Liver (tissue), 8 donors: ENCODE measurements at regions not wholly inside any gene's neighbourhood (a gene's known extent, or its start where the extent isn't known, plus 50 kb on each side); places are given as distances from the start of the nearest gene placed in this dataset.

Source experiments
- DNase-seq: peaks from one replicate; pipeline ENCODE4 v3.0.0-alpha.2; 2017; ENCODE audit warnings: low spot score
- H3K27ac ChIP-seq, 2 donors: one replicate each; pipeline ENCODE4 v1.7.0; 2013; ENCODE audit warnings: inconsistent platforms in 2 of 2, low read length in 2 of 2, control low read depth in 1 of 2, low read depth in 1 of 2, mild to moderate bottlenecking in 1 of 2
- H3K27me3 ChIP-seq, 4 donors: one replicate each; pipeline versions ENCODE4 v1.6.1 to v1.7.0; 2013; ENCODE audit warnings: low read length in 3 of 4, inconsistent platforms in 1 of 4, mild to moderate bottlenecking in 1 of 4, moderate library complexity in 1 of 4; ENCODE audit not compliant: control insufficient read depth in 4 of 4, insufficient read depth in 4 of 4
- H3K36me3 ChIP-seq, 4 donors: one replicate each; pipeline versions ENCODE4 v1.6.1 to v1.7.0; 2013; ENCODE audit warnings: low read length in 3 of 4, mild to moderate bottlenecking in 3 of 4, low read depth in 1 of 4, moderate library complexity in 1 of 4; ENCODE audit not compliant: control insufficient read depth in 4 of 4, insufficient read depth in 3 of 4
- H3K4me1 ChIP-seq, 4 donors: one replicate each; pipeline versions ENCODE4 v1.6.1 to v1.7.0; 2013; ENCODE audit warnings: low read length in 3 of 4, mild to moderate bottlenecking in 3 of 4, moderate library complexity in 1 of 4; ENCODE audit not compliant: control insufficient read depth in 4 of 4, insufficient read depth in 4 of 4
- H3K4me3 ChIP-seq, 3 donors: one replicate each; pipeline versions ENCODE4 v1.6.1 to v1.7.0; 2013; ENCODE audit warnings: low read length in 3 of 3, control low read depth in 1 of 3, low read depth in 1 of 3, mild to moderate bottlenecking in 1 of 3
- H3K9ac ChIP-seq, 2 donors: one replicate each; pipeline ENCODE4 v1.7.0; 2013; ENCODE audit warnings: low read length in 2 of 2, mild to moderate bottlenecking in 2 of 2, moderate library complexity in 2 of 2, control low read depth in 1 of 2, low read depth in 1 of 2
- H3K9me3 ChIP-seq, 4 donors: one replicate each; pipeline versions ENCODE4 v1.6.1 to v1.7.0; 2013; ENCODE audit warnings: low read length in 3 of 4; ENCODE audit not compliant: control insufficient read depth in 4 of 4
- ATF3 ChIP-seq: IDR thresholded peaks from 2 replicates; pipeline ENCODE4 v1.6.1; 2016; ENCODE audit warnings: antibody characterized with exemption
- CTCF ChIP-seq: fragments of 150-350 bp; IDR thresholded peaks from 2 replicates; pipeline ENCODE4 v1.5.1; 2017; ENCODE audit warnings: improper control_type of control experiment, low read depth, low read length; ENCODE audit not compliant: missing input control
- EGR1 ChIP-seq, 2 donors: IDR thresholded peaks; 2 replicates each; pipeline ENCODE4 v1.6.1; 2016 to 2018; ENCODE audit warnings: antibody characterized with exemption in 2 of 2, low read depth in 2 of 2
- FOXA1 ChIP-seq: IDR thresholded peaks from 2 replicates; pipeline ENCODE4 v1.6.1; 2016; ENCODE audit warnings: antibody characterized with exemption
- FOXA2 ChIP-seq: IDR thresholded peaks from 2 replicates; pipeline ENCODE4 v1.6.1; 2016; ENCODE audit warnings: antibody characterized with exemption
- GABPA ChIP-seq, 2 donors: IDR thresholded peaks in 1 of 2; conservative IDR thresholded peaks in 1 of 2; 2 replicates each; pipeline ENCODE4 v1.6.1; 2016; ENCODE audit warnings: antibody characterized with exemption in 2 of 2, mild to moderate bottlenecking in 1 of 2, moderate library complexity in 1 of 2
- HNF4A ChIP-seq, 2 donors: conservative IDR thresholded peaks; 2 replicates each; pipeline ENCODE4 v1.6.1; 2016; ENCODE audit warnings: antibody characterized with exemption in 2 of 2, mild to moderate bottlenecking in 2 of 2
- HNF4G ChIP-seq: IDR thresholded peaks from 2 replicates; pipeline ENCODE4 v1.6.1; 2016; ENCODE audit warnings: antibody characterized with exemption
- JUND ChIP-seq, 2 donors: IDR thresholded peaks; 2 replicates each; pipeline ENCODE4 v1.6.1; 2016; ENCODE audit warnings: antibody characterized with exemption in 2 of 2
- NR2F2 ChIP-seq: IDR thresholded peaks from 2 replicates; pipeline ENCODE4 v1.6.1; 2016; ENCODE audit warnings: antibody characterized with exemption
- RAD21 ChIP-seq, 2 donors: IDR thresholded peaks; 2 replicates each; pipeline ENCODE4 v1.6.1; 2016; ENCODE audit warnings: antibody characterized with exemption in 2 of 2, mild to moderate bottlenecking in 2 of 2
- REST ChIP-seq: IDR thresholded peaks from 2 replicates; pipeline ENCODE4 v1.6.1; 2016; ENCODE audit warnings: antibody characterized with exemption, mild to moderate bottlenecking
- RXRA ChIP-seq, 2 donors: IDR thresholded peaks; 2 replicates each; pipeline ENCODE4 v1.6.1; 2017 to 2018; ENCODE audit warnings: antibody characterized with exemption in 2 of 2, mild to moderate bottlenecking in 1 of 2
- SP1 ChIP-seq: IDR thresholded peaks from 2 replicates; pipeline ENCODE4 v1.6.1; 2018; ENCODE audit warnings: antibody characterized with exemption, mild to moderate bottlenecking
- TAF1 ChIP-seq: conservative IDR thresholded peaks from 2 replicates; pipeline ENCODE4 v1.6.1; 2016; ENCODE audit warnings: antibody characterized with exemption, mild to moderate bottlenecking
- YY1 ChIP-seq: IDR thresholded peaks from 2 replicates; pipeline ENCODE4 v1.6.1; 2016; ENCODE audit warnings: antibody characterized with exemption, mild to moderate bottlenecking
- ZBTB33 ChIP-seq: IDR thresholded peaks from 2 replicates; pipeline ENCODE4 v1.6.1; 2016; ENCODE audit warnings: antibody characterized with exemption
- whole genome bisulfite sequencing: extraction: QIAGEN DNeasy Blood & Tissue Kit; methylation state at CpG from one replicate; pipeline ENCODE4 v1.1.7; 2013; 5-methylcytosine and 5-hydroxymethylcytosine counted together
- TF ChIP-seq, protein P1 (sequence below): IDR thresholded peaks from 2 replicates; pipeline ENCODE4 v1.6.1; 2016; ENCODE audit warnings: antibody characterized with exemption
- donor health status: healthy.
- donor health status: healthy.
- donor health status: healthy.
- donor health status: healthy.
- donor health status: healthy.

GRCh38 chr15:27686971-27687370, 412.1 kb downstream of the OCA2 start:
- no peaks in the 10 kb centered on the region for H3K36me3 ChIP-seq
- H3K4me1 ChIP-seq, result no peaks in the 10 kb centered on the region
- no peak for DNase-seq
- WGBS, result 75% methylated on average over 7 of the region's 7 CpGs
- no peak overlapping the region for H3K27ac ChIP-seq
- H3K27me3 ChIP-seq, result no peaks in the 10 kb centered on the region
- H3K9ac ChIP-seq, result no peak overlapping the region
- TF ChIP-seq NR2F2 (no peak), JUND (IDR thresholded peaks at IDR 0.05) (no peak), SP1 (no peak), YY1 (no peak), HNF4G (no peak), HNF4A (conservative IDR thresholded peaks at IDR 0.05) (no peak)
- TF ChIP-seq, protein P1, sequence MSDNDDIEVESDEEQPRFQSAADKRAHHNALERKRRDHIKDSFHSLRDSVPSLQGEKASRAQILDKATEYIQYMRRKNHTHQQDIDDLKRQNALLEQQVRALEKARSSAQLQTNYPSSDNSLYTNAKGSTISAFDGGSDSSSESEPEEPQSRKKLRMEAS, result no peak
- no peak overlapping the region for H3K4me3 ChIP-seq
- no peaks in the 10 kb centered on the region for H3K9me3 ChIP-seq

DNA sequence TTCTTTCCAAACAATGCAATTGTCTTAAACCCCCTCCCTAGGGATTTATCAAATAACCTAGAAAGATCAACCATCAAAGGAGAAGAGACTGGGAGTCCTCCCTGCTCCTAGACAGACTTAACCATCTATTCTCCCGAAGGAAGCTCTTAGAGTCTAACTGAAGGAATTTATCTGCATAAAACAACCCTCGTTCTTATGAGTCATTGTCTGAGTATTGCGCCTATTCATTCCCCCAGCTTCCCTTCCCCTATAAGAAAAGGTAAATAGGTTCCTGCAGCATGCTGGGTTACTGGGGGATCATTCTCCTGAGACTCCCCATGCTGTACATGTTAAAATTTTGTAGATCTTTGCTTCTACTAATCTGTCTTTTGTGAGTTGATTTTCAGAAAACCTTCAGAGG, 412.7 kb downstream of the OCA2 start:
- Histone ChIP-seq H3K4me1 (no peaks in the 10 kb centered on the region), H3K36me3 (no peaks in the 10 kb centered on the region), H3K27ac (no peak overlapping the region), H3K4me3 (no peak overlapping the region), H3K9ac (no peak overlapping the region), H3K9me3 (no peaks in the 10 kb centered on the region), H3K27me3 (no peaks in the 10 kb centered on the region)
- TF ChIP-seq GABPA (IDR thresholded peaks at IDR 0.05 in 1 of 2, conservative IDR thresholded peaks at IDR 0.05 in 1 of 2) (no peak), SP1 (no peak), EGR1 (IDR thresholded peaks at IDR 0.05; ENCODE audit: low read depth in 2 of 2) (no peak), ZBTB33 (no peak), FOXA2 (no peak), YY1 (no peak), RXRA (IDR thresholded peaks at IDR 0.05) (no peak), NR2F2 (no peak), HNF4A (conservative IDR thresholded peaks at IDR 0.05) (no peak), TAF1 (no peak), JUND (IDR thresholded peaks at IDR 0.05) (no peak)
- 74% methylated on average over 3 of the region's 3 CpGs for WGBS
- no peak for DNase-seq

DNA sequence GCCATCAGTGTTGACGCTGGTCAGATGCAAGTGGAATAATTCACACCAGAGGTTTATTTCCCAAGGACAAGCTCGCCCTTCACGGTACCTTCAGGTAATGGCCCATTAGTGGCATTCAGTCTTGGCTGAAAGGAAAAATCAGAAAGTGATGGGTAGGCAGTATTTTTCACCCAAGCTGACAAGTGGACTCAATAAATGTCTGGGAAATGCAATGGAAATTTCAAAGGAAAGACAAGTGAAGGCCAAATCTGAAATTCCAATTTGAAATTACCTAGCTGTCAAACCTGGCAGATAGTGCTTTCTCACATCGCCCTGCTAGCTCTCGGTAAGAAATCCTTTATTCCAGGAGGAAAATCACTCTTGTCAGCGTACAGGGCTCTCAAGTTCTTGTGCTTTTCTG, 413.5 kb downstream of the OCA2 start:
- no peak for DNase-seq
- no peak overlapping the region for H3K9ac ChIP-seq
- WGBS, result 85% methylated on average over 6 of the region's 6 CpGs
- no peak for TF ChIP-seq CTCF
- no peak for TF ChIP-seq JUND (IDR thresholded peaks at IDR 0.05)
- no peak for TF ChIP-seq YY1
- TF ChIP-seq SP1, result no peak
- TF ChIP-seq EGR1 (IDR thresholded peaks at IDR 0.05; ENCODE audit: low read depth in 2 of 2), result no peak
- no peak for TF ChIP-seq GABPA (IDR thresholded peaks at IDR 0.05 in 1 of 2, conservative IDR thresholded peaks at IDR 0.05 in 1 of 2)
- TF ChIP-seq REST, result no peak
- TF ChIP-seq HNF4G, result no peak
- TF ChIP-seq, protein P1, result no peak
- TF ChIP-seq ATF3, result no peak
- no peak for TF ChIP-seq ZBTB33
- TF ChIP-seq FOXA1, result no peak
- no peak for TF ChIP-seq RAD21 (IDR thresholded peaks at IDR 0.05)
- no peak for TF ChIP-seq NR2F2
- TF ChIP-seq TAF1, result no peak
- no peak for TF ChIP-seq HNF4A (conservative IDR thresholded peaks at IDR 0.05)

More for the DNA sequence above, 413.5 kb downstream of the OCA2 start:
- H3K27ac ChIP-seq, result no peak overlapping the region
- no peak overlapping the region for H3K4me3 ChIP-seq
- no peaks in the 10 kb centered on the region for H3K9me3 ChIP-seq
- no peaks in the 10 kb centered on the region for H3K27me3 ChIP-seq
- no peaks in the 10 kb centered on the region for H3K36me3 ChIP-seq
- no peaks in the 10 kb centered on the region for H3K4me1 ChIP-seq
